CD4-positive, alpha-beta T cell (primary cell): ENCODE measurements at regions not wholly inside any gene's neighbourhood (a gene's known extent, or its start where the extent isn't known, plus 50 kb on each side); places are given as distances from the start of the nearest gene placed in this dataset.

Experiments
- ATAC-seq: fragments of 200-7000 bp; cut with Tn5 transposase; one replicate; pipeline ENCODE4 v1.10.0; 2022; ENCODE audit warnings: mild to moderate bottlenecking; ENCODE audit not compliant: poor library complexity
- CTCF ChIA-PET: fragments of 350-600 bp; sonication (Branson Sonifier 250); formaldehyde crosslinking; loops from one replicate; lab custom pipeline; 2021; ENCODE audit warnings: antibody characterized with exemption, inconsistent platforms; lab: Charles Lee
- POLR2A ChIA-PET: fragments of 350-600 bp; sonication (Branson Sonifier 250); formaldehyde crosslinking; loops from one replicate; lab custom pipeline; 2021; ENCODE audit warnings: antibody characterized with exemption, inconsistent platforms; lab: Charles Lee
- DNase-seq, 14 experiments: peaks; one replicate each; pipeline ENCODE4 v3.0.0-alpha.2; 2013 to 2020; ENCODE audit warnings: mixed read lengths in 2 of 14
- H3K27ac ChIP-seq, 2 donors: one replicate each; pipeline versions ENCODE4 v1.5.1 to v1.7.0; 2013; ENCODE audit warnings: low read length in 2 of 2, low read depth in 1 of 2, mild to moderate bottlenecking in 1 of 2
- H3K27me3 ChIP-seq, 2 experiments: 1 replicate in 1 of 2; 2 replicates in 1 of 2; pipeline versions ENCODE4 v1.6.1 to v1.7.0; 2013; ENCODE audit warnings: low read length in 2 of 2, control low read depth in 1 of 2, mild to moderate bottlenecking in 1 of 2, moderate library complexity in 1 of 2; ENCODE audit not compliant: insufficient read depth in 2 of 2, control insufficient read depth in 1 of 2
- H3K36me3 ChIP-seq: one replicate; pipeline ENCODE4 v1.6.1; 2013; ENCODE audit warnings: low read length, control low read depth; ENCODE audit not compliant: insufficient read depth
- H3K4me1 ChIP-seq: one replicate; pipeline ENCODE4 v1.6.1; 2013; ENCODE audit warnings: low read length, control low read depth; ENCODE audit not compliant: insufficient read depth
- H3K4me3 ChIP-seq: one replicate; pipeline ENCODE4 v1.5.1; 2013; ENCODE audit warnings: mild to moderate bottlenecking, low read length, moderate library complexity
- H3K9me3 ChIP-seq, 2 experiments: 1 replicate in 1 of 2; 2 replicates in 1 of 2; pipeline versions ENCODE4 v1.6.1 to v1.7.0; 2013; ENCODE audit warnings: low read length in 2 of 2, mild to moderate bottlenecking in 2 of 2, control low read depth in 1 of 2, moderate library complexity in 1 of 2; ENCODE audit not compliant: control insufficient read depth in 1 of 2, insufficient read depth in 1 of 2
- H3K27ac Mint-ChIP-seq: one replicate; pipeline ENCODE4 v1.8.0; 2020; ENCODE audit warnings: mixed read lengths
- H3K27me3 Mint-ChIP-seq: one replicate; pipeline ENCODE4 v1.8.0; 2021; ENCODE audit warnings: mixed read lengths
- H3K36me3 Mint-ChIP-seq: one replicate; pipeline ENCODE4 v1.8.0; 2021; ENCODE audit warnings: low read depth, mixed read lengths
- H3K4me1 Mint-ChIP-seq: one replicate; pipeline ENCODE4 v1.8.0; 2021; ENCODE audit warnings: low read depth, mixed read lengths
- H3K4me3 Mint-ChIP-seq: one replicate; pipeline ENCODE4 v1.8.0; 2020; ENCODE audit warnings: mild to moderate bottlenecking, mixed read lengths
- H3K9me3 Mint-ChIP-seq: one replicate; pipeline ENCODE4 v1.8.0; 2020; ENCODE audit warnings: mixed read lengths
- intact Hi-C, 2 experiments: fragments of 100-400 bp; cut with DNase I in 1 of 2; cut with micrococcal nuclease in 1 of 2; formaldehyde crosslinking; loops; one replicate each; pipeline versions ENCODE4 v1.15.1 to v1.9.0; 2023 to 2025; cut with DNase I, micrococcal nuclease
- TF ChIP-seq, protein P1 (sequence below): fragments of 200-600 bp; IDR thresholded peaks from one replicate; pipeline ENCODE4 v1.8.0; 2022; ENCODE audit warnings: antibody characterized with exemption, mild to moderate bottlenecking

DNA sequence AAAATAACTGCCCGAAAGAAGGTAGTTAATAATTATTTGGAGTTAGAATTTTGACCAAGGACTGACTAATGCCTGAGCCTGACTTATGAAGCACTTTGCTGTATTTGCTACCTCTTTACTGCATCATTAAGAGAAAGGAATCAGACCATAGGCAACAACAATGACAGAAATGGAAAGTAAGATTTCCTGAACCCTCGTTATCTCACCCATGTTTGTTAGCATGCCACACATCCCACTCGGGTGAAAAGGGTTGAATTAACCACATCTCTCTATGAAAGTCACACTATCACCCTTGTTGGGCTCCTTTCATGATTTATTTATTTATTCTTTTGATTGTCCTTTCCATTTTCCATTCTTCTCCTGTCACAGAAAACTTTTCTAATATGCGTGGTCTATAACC, 59.6 kb downstream of the OLIG3 start:
- Histone ChIP-seq H3K4me1 (no peaks in the 10 kb centered on the region), H3K27ac (no peak overlapping the region), H3K27me3 (no peaks in the 10 kb centered on the region), H3K4me3 (no peak overlapping the region), H3K36me3 (no peaks in the 10 kb centered on the region), H3K9me3 (no peaks in the 10 kb centered on the region)
- Mint-ChIP-seq H3K4me3 (no peak overlapping the region), H3K27me3 (peaks cover 4% of the 10 kb centered on the region), H3K9me3 (no peaks in the 10 kb centered on the region), H3K4me1 (no peaks in the 10 kb centered on the region), H3K27ac (no peak overlapping the region), H3K36me3 (no peaks in the 10 kb centered on the region)
- intact Hi-C loops = no loop called here
- ChIA-PET CTCF (no interaction called here), POLR2A (no interaction called here)
- no peak for DNase-seq
- ATAC-seq = no peak
- TF ChIP-seq, protein P1, sequence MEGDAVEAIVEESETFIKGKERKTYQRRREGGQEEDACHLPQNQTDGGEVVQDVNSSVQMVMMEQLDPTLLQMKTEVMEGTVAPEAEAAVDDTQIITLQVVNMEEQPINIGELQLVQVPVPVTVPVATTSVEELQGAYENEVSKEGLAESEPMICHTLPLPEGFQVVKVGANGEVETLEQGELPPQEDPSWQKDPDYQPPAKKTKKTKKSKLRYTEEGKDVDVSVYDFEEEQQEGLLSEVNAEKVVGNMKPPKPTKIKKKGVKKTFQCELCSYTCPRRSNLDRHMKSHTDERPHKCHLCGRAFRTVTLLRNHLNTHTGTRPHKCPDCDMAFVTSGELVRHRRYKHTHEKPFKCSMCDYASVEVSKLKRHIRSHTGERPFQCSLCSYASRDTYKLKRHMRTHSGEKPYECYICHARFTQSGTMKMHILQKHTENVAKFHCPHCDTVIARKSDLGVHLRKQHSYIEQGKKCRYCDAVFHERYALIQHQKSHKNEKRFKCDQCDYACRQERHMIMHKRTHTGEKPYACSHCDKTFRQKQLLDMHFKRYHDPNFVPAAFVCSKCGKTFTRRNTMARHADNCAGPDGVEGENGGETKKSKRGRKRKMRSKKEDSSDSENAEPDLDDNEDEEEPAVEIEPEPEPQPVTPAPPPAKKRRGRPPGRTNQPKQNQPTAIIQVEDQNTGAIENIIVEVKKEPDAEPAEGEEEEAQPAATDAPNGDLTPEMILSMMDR = no peak

DNA sequence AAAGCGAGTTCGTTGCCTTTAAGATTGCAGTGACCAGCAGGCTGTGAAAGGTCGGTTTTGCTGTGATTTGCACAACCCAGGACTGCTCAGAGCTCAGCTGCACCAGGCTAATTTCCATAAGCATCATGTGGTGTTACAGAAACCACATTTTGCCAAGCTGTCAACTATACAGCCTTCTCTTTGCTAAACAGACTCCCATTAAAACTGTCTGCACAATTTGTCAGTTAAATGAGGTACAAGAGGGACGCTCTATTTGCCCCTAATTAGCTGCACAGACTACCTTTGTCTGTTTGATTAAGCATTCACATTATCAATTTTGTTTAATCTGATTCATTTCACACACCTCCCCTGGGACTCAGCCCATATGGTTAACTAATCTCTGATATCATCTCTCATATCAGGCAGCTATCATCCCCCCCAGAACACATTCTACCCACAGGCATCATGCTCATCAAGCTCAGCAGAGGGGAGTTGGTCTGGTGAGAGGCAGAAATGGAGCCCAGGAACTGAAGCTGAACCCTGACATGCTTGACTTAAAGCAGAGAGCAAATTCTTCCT, 62.1 kb downstream of the OLIG3 start:
- H3K27ac Mint-ChIP-seq = no peak overlapping the region

GRCh38 chr6:137430954-137431353, 63.2 kb downstream of the OLIG3 start:
- CTCF ChIA-PET = no interaction called here
- no peaks in the 10 kb centered on the region for H3K4me1 ChIP-seq
- Mint-ChIP-seq H3K4me1 (no peaks in the 10 kb centered on the region), H3K4me3 (no peak overlapping the region), H3K27ac (no peak overlapping the region), H3K9me3 (no peaks in the 10 kb centered on the region), H3K27me3 (peaks cover 4% of the 10 kb centered on the region), H3K36me3 (no peaks in the 10 kb centered on the region)
- ATAC-seq (no peak), DNase-seq (no peak)
- POLR2A ChIA-PET = no interaction called here
- no peak overlapping the region for H3K27ac ChIP-seq
- no peaks in the 10 kb centered on the region for H3K9me3 ChIP-seq
- TF ChIP-seq, protein P1 = no peak
- no peaks in the 10 kb centered on the region for H3K36me3 ChIP-seq
- H3K27me3 ChIP-seq = no peaks in the 10 kb centered on the region
- intact Hi-C loops = no loop called here
- no peak overlapping the region for H3K4me3 ChIP-seq

More for the DNA sequence above, 62.1 kb downstream of the OLIG3 start:
- H3K36me3 Mint-ChIP-seq = no peaks in the 10 kb centered on the region
- H3K4me1 ChIP-seq = no peaks in the 10 kb centered on the region
- H3K27me3 Mint-ChIP-seq = peaks cover 4% of the 10 kb centered on the region
- H3K9me3 ChIP-seq = no peaks in the 10 kb centered on the region
- no peaks in the 10 kb centered on the region for H3K4me1 Mint-ChIP-seq
- ATAC-seq (no peak), DNase-seq (no peak)
- intact Hi-C loops = no loop called here
- no peaks in the 10 kb centered on the region for H3K36me3 ChIP-seq
- H3K9me3 Mint-ChIP-seq = no peaks in the 10 kb centered on the region
- H3K4me3 ChIP-seq = no peak overlapping the region
- no peak overlapping the region for H3K27ac ChIP-seq
- H3K27me3 ChIP-seq = no peaks in the 10 kb centered on the region
- POLR2A ChIA-PET = interaction anchor here (0.5 kb wide), 1 partner anchor 10 kb away, joined by 3 read pairs; no protein-coding TSS in a partner anchor
- CTCF ChIA-PET = no interaction called here
- TF ChIP-seq, protein P1 = no peak
- no peak overlapping the region for H3K4me3 Mint-ChIP-seq
